Embryonic facial prominence (tissue), 1 donor: ENCODE measurements at regions not wholly inside any gene's neighbourhood (a gene's known extent, or its start where the extent isn't known, plus 50 kb on each side); places are given as distances from the start of the nearest gene placed in this dataset.
"Not testable (repeated sequence)": the region's sequence is repeated elsewhere in the genome, so short reads cannot be mapped to it uniquely, and the experiment has no call there.

Experiments
- DNase-seq: peaks from one replicate; pipeline ENCODE4 v3.0.0-alpha.2; 2016; ENCODE audit errors: extremely low spot score

- no peak for DNase-seq
Observed at GRCh38 chr7:52355053-52355452, 680.4 kb upstream of the POM121L12 start.

GRCh38 chr7:52352013-52352981 is 683.1 kb upstream of the POM121L12 start:
- no peak for DNase-seq

GRCh38 chr7:52344015-52344414 is 691.4 kb upstream of the POM121L12 start:
- DNase-seq, result no peak

- DNase-seq, result no peak
Observed at GRCh38 chr7:52340067-52340466, 695.4 kb upstream of the POM121L12 start.

- not testable (repeated sequence) for DNase-seq
Observed at GRCh38 chr7:52328328-52328727, 707.1 kb upstream of the POM121L12 start.

- DNase-seq, result no peak
Observed at GRCh38 chr7:52325237-52325636, 710.2 kb upstream of the POM121L12 start.

GRCh38 chr7:52323202-52323746 is 712.2 kb upstream of the POM121L12 start:
- DNase-seq, result no peak

GRCh38 chr7:52320610-52321009 is 714.8 kb upstream of the POM121L12 start:
- no peak for DNase-seq

- DNase-seq, result no peak
Observed at GRCh38 chr7:52317921-52318320, 717.5 kb upstream of the POM121L12 start.

- no peak for DNase-seq
Observed at GRCh38 chr7:52311886-52312285, 723.5 kb upstream of the POM121L12 start.

- no peak for DNase-seq
Observed at GRCh38 chr7:52309631-52310030, 725.8 kb upstream of the POM121L12 start.

- no peak for DNase-seq
Observed at GRCh38 chr7:52302765-52303520, 732.5 kb upstream of the POM121L12 start.

- no peak for DNase-seq
Observed at GRCh38 chr7:52297128-52297527, 738.3 kb upstream of the POM121L12 start.

GRCh38 chr7:52294942-52295341 is 740.5 kb upstream of the POM121L12 start:
- no peak for DNase-seq

- DNase-seq, result no peak
Observed at GRCh38 chr7:52289247-52289646, 746.2 kb upstream of the POM121L12 start.

- DNase-seq, result no peak
Observed at GRCh38 chr7:52287698-52288097, 747.7 kb upstream of the POM121L12 start.

- no peak for DNase-seq
Observed at GRCh38 chr7:52285689-52286088, 749.7 kb upstream of the POM121L12 start.

- DNase-seq, result no peak
Observed at GRCh38 chr7:52283335-52283734, 752.1 kb upstream of the POM121L12 start.

GRCh38 chr7:52273685-52274610 is 761.5 kb upstream of the POM121L12 start:
- no peak for DNase-seq

- no peak for DNase-seq
Observed at GRCh38 chr7:52271703-52272102, 763.7 kb upstream of the POM121L12 start.

GRCh38 chr7:52270301-52270700 is 765.1 kb upstream of the POM121L12 start:
- DNase-seq, result no peak
